22Rv1 (cell line): ENCODE measurements at regions not wholly inside any gene's neighbourhood (a gene's known extent, or its start where the extent isn't known, plus 50 kb on each side); places are given as distances from the start of the nearest gene placed in this dataset.

ENCODE experiments used
- CTCF ChIP-seq: fragments of 450-650 bp; IDR thresholded peaks from 2 replicates; pipeline ENCODE4 v1.5.1; 2017; ENCODE audit warnings: mild to moderate bottlenecking
- ZFX ChIP-seq: fragments of 450-650 bp; IDR thresholded peaks from 2 replicates; pipeline ENCODE4 v1.6.1; 2017; ENCODE audit warnings: antibody characterized with exemption, borderline replicate concordance

- TF ChIP-seq CTCF = no peak
- TF ChIP-seq ZFX = no peak
Observed at GRCh38 chr7:25659841-25660240, 431.6 kb upstream of the NPVF start.
